ENCODE measurements at regions not wholly inside any gene's neighbourhood (a gene's known extent, or its start where the extent isn't known, plus 50 kb on each side); places are given as distances from the start of the nearest gene placed in this dataset.

GRCh38 chrX:14309431-14309830 lies 219.9 kb upstream of the GLRA2 start:
- TF ChIP-seq CTCF (IDR thresholded peaks at IDR 0.05; ENCODE audit: extremely low read depth in 1 of 2, insufficient read depth in 1 of 2, low read depth in 1 of 2, low read length in 2 of 2), result no peak
- TF ChIP-seq POLR2A (IDR thresholded peaks at IDR 0.05; ENCODE audit: low read depth, low read length), result no peak
- TF ChIP-seq EZH2 (IDR thresholded peaks at IDR 0.05; ENCODE audit: borderline replicate concordance, low read depth, low read length, severe bottlenecking), result no peak
- no peak for TF ChIP-seq POLR2AphosphoS5 (IDR thresholded peaks at IDR 0.05; ENCODE audit: insufficient read depth, low read depth, low read length)
- no peak for TF ChIP-seq MAX (IDR thresholded peaks at IDR 0.05; ENCODE audit: insufficient read depth, insufficient read length)
- no peak for TF ChIP-seq GATA2 (IDR thresholded peaks at IDR 0.05; ENCODE audit: insufficient read depth, insufficient read length, low read depth, low read length)
- no peak for TF ChIP-seq JUN (IDR thresholded peaks at IDR 0.05; ENCODE audit: borderline replicate concordance, insufficient read depth, insufficient read length, low read depth)
- no peak for TF ChIP-seq MYC (IDR thresholded peaks at IDR 0.05; ENCODE audit: low read depth, low read length)

All from endothelial cell of umbilical vein (primary cell).